Fibroblast of lung (primary cell): ENCODE measurements at regions not wholly inside any gene's neighbourhood (a gene's known extent, or its start where the extent isn't known, plus 50 kb on each side); places are given as distances from the start of the nearest gene placed in this dataset.

ENCODE experiments used
- DNase-seq, 2 donors: peaks; one replicate each; pipeline versions ENCODE4 v3.0.0 to v3.0.0-alpha.2; 2010; ENCODE audit warnings: low read depth in 2 of 2
- H2AFZ ChIP-seq: 2 replicates; pipeline ENCODE4 v1.5.1; 2012; ENCODE audit warnings: low read length, control low read depth, inconsistent platforms
- H3K27ac ChIP-seq: 2 replicates; pipeline ENCODE4 v1.5.1; 2011; ENCODE audit warnings: low read length, control low read depth; ENCODE audit not compliant: insufficient read depth
- H3K27me3 ChIP-seq: 2 replicates; pipeline ENCODE4 v1.5.1; 2011; ENCODE audit warnings: mild to moderate bottlenecking, low read length; ENCODE audit not compliant: control insufficient read depth, insufficient read depth
- H3K36me3 ChIP-seq: 2 replicates; pipeline ENCODE4 v1.5.1; 2011; ENCODE audit warnings: low read length; ENCODE audit not compliant: control insufficient read depth, insufficient read depth
- H3K4me1 ChIP-seq: 2 replicates; pipeline ENCODE4 v1.5.1; 2011; ENCODE audit warnings: low read length; ENCODE audit not compliant: control insufficient read depth, insufficient read depth; ENCODE audit errors: extremely low read depth
- H3K4me2 ChIP-seq: 2 replicates; pipeline ENCODE4 v1.5.1; 2011; ENCODE audit warnings: low read length, control low read depth; ENCODE audit not compliant: insufficient read depth; ENCODE audit errors: extremely low read depth
- H3K4me3 ChIP-seq, 4 experiments: fragments of 200-600 bp in 1 of 4; sonication (generic) in 1 of 4; replicated peaks in 1 of 4; 2 replicates each; pipeline ENCODE4 v1.5.1; 2011 to 2016; ENCODE audit warnings: low read length in 4 of 4, low read depth in 3 of 4, mild to moderate bottlenecking in 3 of 4, control low read depth in 2 of 4, inconsistent platforms in 1 of 4, mixed read lengths in 1 of 4; ENCODE audit not compliant: insufficient read depth in 1 of 4; ENCODE audit errors: control extremely low read depth in 1 of 4
- H3K79me2 ChIP-seq: 2 replicates; pipeline ENCODE4 v1.5.1; 2012; ENCODE audit warnings: mild to moderate bottlenecking, low read length, inconsistent platforms; ENCODE audit not compliant: control insufficient read depth, insufficient read depth
- H3K9ac ChIP-seq: 2 replicates; pipeline ENCODE4 v1.5.1; 2011; ENCODE audit warnings: mild to moderate bottlenecking, low read length, control low read depth; ENCODE audit not compliant: insufficient read depth
- H3K9me3 ChIP-seq: 2 replicates; pipeline ENCODE4 v1.5.1; 2012; ENCODE audit warnings: low read depth, low read length; ENCODE audit not compliant: control insufficient read depth, insufficient read depth
- H4K20me1 ChIP-seq: 2 replicates; pipeline ENCODE4 v1.5.1; 2011; ENCODE audit warnings: low read length; ENCODE audit not compliant: control insufficient read depth, insufficient read depth; ENCODE audit errors: extremely low read depth
- CTCF ChIP-seq, 2 donors: IDR thresholded peaks in 1 of 2; conservative IDR thresholded peaks in 1 of 2; 1 replicate in 1 of 2; 2 replicates in 1 of 2; pipeline ENCODE4 v1.5.1; 2011 to 2012; ENCODE audit warnings: low read length in 2 of 2, control low read depth in 1 of 2, inconsistent platforms in 1 of 2, low read depth in 1 of 2, mild to moderate bottlenecking in 1 of 2
- EZH2 ChIP-seq: IDR thresholded peaks from 2 replicates; pipeline ENCODE4 v1.5.1; 2012; ENCODE audit warnings: low read length, control low read depth, mild to moderate bottlenecking; ENCODE audit errors: missing control alignments

GRCh38 chr3:72460205-72461174, 387.8 kb downstream of the SHQ1 start:
- Histone ChIP-seq H3K36me3 (no peaks in the 10 kb centered on the region), H3K9me3 (no peaks in the 10 kb centered on the region), H3K4me1 (no peaks in the 10 kb centered on the region), H3K27ac (no peak overlapping the region), H3K4me2 (no peak overlapping the region), H4K20me1 (no peaks in the 10 kb centered on the region), H3K4me3 (no peak overlapping the region), H3K9ac (no peak overlapping the region), H3K79me2 (no peaks in the 10 kb centered on the region), H2AFZ (no peak overlapping the region), H3K27me3 (peaks cover 16% of the 10 kb centered on the region)
- DNase-seq = no peak
- TF ChIP-seq EZH2 (no peak), CTCF (conservative IDR thresholded peaks at IDR 0.05 in 1 of 2, IDR thresholded peaks at IDR 0.05 in 1 of 2; ENCODE audit: low read depth in 1 of 2, low read length in 2 of 2) (no peak)

GRCh38 chr3:72459588-72459987, 388.7 kb downstream of the SHQ1 start:
- Histone ChIP-seq H3K27ac (no peak overlapping the region), H2AFZ (no peak overlapping the region), H3K4me2 (no peak overlapping the region), H3K4me1 (no peaks in the 10 kb centered on the region), H3K9ac (no peak overlapping the region), H3K27me3 (peaks cover 16% of the 10 kb centered on the region), H3K9me3 (no peaks in the 10 kb centered on the region), H3K79me2 (no peaks in the 10 kb centered on the region), H3K4me3 (no peak overlapping the region), H4K20me1 (no peaks in the 10 kb centered on the region), H3K36me3 (no peaks in the 10 kb centered on the region)
- TF ChIP-seq CTCF (conservative IDR thresholded peaks at IDR 0.05 in 1 of 2, IDR thresholded peaks at IDR 0.05 in 1 of 2; ENCODE audit: low read depth in 1 of 2, low read length in 2 of 2) (no peak), EZH2 (no peak)
- no peak for DNase-seq

GRCh38 chr3:72458375-72458774, 389.9 kb downstream of the SHQ1 start:
- H3K27me3 ChIP-seq = peaks cover 14% of the 10 kb centered on the region
- no peaks in the 10 kb centered on the region for H3K79me2 ChIP-seq
- no peak overlapping the region for H2AFZ ChIP-seq
- H3K36me3 ChIP-seq = no peaks in the 10 kb centered on the region
- H3K9me3 ChIP-seq = no peaks in the 10 kb centered on the region
- TF ChIP-seq CTCF (conservative IDR thresholded peaks at IDR 0.05 in 1 of 2, IDR thresholded peaks at IDR 0.05 in 1 of 2; ENCODE audit: low read depth in 1 of 2, low read length in 2 of 2) (no peak), EZH2 (no peak)
- no peaks in the 10 kb centered on the region for H3K4me1 ChIP-seq
- H3K27ac ChIP-seq = no peak overlapping the region
- DNase-seq = no peak
- no peak overlapping the region for H3K9ac ChIP-seq
- no peak overlapping the region for H3K4me3 ChIP-seq
- no peaks in the 10 kb centered on the region for H4K20me1 ChIP-seq
- no peak overlapping the region for H3K4me2 ChIP-seq
